GM12874 (cell line): ENCODE measurements at regions not wholly inside any gene's neighbourhood (a gene's known extent, or its start where the extent isn't known, plus 50 kb on each side); places are given as distances from the start of the nearest gene placed in this dataset.

Source experiments
- TF ChIP-seq, protein P1 (sequence below): IDR thresholded peaks from 2 replicates; pipeline ENCODE4 v1.5.1; 2011; ENCODE audit warnings: low read depth, mild to moderate bottlenecking, control low read depth, low read length, moderate library complexity; ENCODE audit not compliant: insufficient read depth

- TF ChIP-seq, protein P1, sequence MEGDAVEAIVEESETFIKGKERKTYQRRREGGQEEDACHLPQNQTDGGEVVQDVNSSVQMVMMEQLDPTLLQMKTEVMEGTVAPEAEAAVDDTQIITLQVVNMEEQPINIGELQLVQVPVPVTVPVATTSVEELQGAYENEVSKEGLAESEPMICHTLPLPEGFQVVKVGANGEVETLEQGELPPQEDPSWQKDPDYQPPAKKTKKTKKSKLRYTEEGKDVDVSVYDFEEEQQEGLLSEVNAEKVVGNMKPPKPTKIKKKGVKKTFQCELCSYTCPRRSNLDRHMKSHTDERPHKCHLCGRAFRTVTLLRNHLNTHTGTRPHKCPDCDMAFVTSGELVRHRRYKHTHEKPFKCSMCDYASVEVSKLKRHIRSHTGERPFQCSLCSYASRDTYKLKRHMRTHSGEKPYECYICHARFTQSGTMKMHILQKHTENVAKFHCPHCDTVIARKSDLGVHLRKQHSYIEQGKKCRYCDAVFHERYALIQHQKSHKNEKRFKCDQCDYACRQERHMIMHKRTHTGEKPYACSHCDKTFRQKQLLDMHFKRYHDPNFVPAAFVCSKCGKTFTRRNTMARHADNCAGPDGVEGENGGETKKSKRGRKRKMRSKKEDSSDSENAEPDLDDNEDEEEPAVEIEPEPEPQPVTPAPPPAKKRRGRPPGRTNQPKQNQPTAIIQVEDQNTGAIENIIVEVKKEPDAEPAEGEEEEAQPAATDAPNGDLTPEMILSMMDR = no peak
These were observed 131.5 kb upstream of the SV2C start for GRCh38 chr5:75951716-75952115.

DNA sequence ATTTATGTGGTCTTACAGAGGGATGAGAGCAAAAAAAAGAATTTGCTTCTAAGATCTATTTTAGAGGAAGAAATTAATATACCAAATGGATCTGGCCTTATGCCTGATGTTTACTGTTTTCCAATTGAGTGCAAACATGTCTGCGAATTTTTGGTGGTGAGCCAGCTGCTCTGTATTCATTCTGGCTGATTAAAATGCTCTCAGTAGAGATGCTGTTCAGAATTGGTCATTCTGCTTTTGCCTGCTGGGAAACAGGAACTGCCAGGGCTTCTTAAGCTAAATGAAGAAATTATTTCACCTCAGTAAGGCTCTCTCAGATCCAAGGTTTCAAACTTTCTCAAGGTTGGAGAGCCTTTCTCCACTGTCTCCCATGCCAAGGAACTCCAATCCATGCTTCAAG, 132.0 kb upstream of the SV2C start:
- TF ChIP-seq, protein P1 = no peak

DNA sequence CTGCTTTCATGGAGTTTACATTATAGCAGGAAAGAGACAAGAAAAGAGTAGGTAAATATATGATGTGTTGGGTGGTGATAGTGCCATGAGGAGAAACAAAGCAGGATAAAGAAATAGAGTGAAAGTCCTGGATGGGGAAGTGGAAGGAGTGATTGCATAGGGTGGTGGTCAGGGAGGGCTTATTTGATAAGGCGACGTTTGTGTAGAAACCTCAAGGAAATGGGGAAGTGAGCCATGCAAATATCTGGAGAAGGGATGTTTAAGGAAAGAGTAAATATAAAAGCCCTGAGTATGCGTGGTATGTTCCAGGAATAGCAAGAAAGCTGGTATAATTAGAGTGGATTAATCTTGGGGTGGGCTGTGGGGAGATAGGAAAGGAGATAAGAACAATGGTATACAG, 134.7 kb upstream of the SV2C start:
- TF ChIP-seq, protein P1 = no peak

DNA sequence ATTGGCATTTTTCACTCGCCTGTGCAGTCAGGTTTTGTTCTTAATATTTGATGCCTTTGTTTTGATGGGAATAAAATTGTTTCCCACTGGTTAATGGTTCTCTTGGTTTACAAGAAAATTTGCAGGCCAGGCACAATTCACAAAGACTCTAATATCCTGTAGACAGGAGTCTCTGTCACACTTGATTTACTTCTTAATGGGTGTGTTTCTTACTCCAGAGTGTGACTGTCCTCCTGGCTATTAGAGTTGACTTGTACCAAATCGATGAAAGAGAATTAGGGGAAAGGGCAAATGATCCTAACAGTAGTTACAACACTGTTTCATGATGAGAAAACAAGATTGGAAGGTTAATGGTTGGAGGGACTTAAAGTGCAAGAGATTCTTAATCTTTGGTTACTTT, 142.8 kb upstream of the SV2C start:
- TF ChIP-seq, protein P1 = no peak

- TF ChIP-seq, protein P1 = no peak
These were observed 147.6 kb upstream of the SV2C start for GRCh38 chr5:75935572-75935971.

GRCh38 chr5:75933489-75933888, 149.7 kb upstream of the SV2C start:
- TF ChIP-seq, protein P1 = no peak

GRCh38 chr5:75931175-75931574, 152.0 kb upstream of the SV2C start:
- TF ChIP-seq, protein P1 = no peak

DNA sequence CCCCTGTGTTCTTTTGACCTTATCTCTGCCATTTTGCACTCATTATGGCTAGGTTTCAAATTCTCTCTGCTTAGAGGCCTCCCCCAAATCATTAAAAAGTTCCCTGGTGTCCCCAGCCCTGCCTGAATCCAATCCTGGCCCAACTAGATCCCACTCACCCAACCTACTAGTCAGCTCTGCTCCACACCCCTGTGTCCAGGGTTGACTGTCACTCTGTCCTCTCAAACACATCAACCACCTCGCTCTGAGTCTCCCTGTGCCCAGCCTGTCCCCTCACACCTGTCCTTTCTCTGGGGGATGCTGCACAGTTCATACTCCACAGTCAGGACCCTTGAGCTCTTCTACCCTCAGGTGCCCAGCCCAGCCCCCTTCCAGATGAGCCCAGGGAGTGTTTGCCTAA, 154.2 kb upstream of the SV2C start:
- TF ChIP-seq, protein P1 = no peak
